Suprapubic skin (tissue), 4 donors: ENCODE measurements at regions not wholly inside any gene's neighbourhood (a gene's known extent, or its start where the extent isn't known, plus 50 kb on each side); places are given as distances from the start of the nearest gene placed in this dataset.

Experiments used
- DNase-seq, 2 donors: peaks; one replicate each; pipeline ENCODE4 v3.0.0-alpha.2; 2019; ENCODE audit warnings: low spot score in 2 of 2
- H3K27ac ChIP-seq: fragments of 200-600 bp; sonication (generic); one replicate; pipeline ENCODE4 v1.5.1; 2019
- H3K27me3 ChIP-seq: fragments of 200-600 bp; sonication (generic); one replicate; pipeline ENCODE4 v1.5.1; 2019
- H3K36me3 ChIP-seq: fragments of 200-600 bp; sonication (generic); one replicate; pipeline ENCODE4 v1.5.1; 2019
- H3K4me1 ChIP-seq: fragments of 200-600 bp; sonication (generic); one replicate; pipeline ENCODE4 v1.5.1; 2019
- H3K4me3 ChIP-seq: fragments of 200-600 bp; sonication (generic); one replicate; pipeline ENCODE4 v1.5.1; 2019; ENCODE audit warnings: mild to moderate bottlenecking
- H3K9me3 ChIP-seq: fragments of 200-600 bp; sonication (generic); one replicate; pipeline ENCODE4 v1.5.1; 2019
- CTCF ChIP-seq, 2 donors: fragments of 200-600 bp in 1 of 2; fragments of 450-650 bp in 1 of 2; sonication (generic) in 1 of 2; IDR thresholded peaks; one replicate each; pipeline ENCODE4 v1.5.1; 2016 to 2019; ENCODE audit warnings: antibody characterized with exemption in 2 of 2, mild to moderate bottlenecking in 1 of 2, moderate library complexity in 1 of 2
- EP300 ChIP-seq: sonication (generic); formaldehyde crosslinking; IDR thresholded peaks from one replicate; pipeline ENCODE4 v1.6.1; 2017; ENCODE audit warnings: antibody characterized with exemption
- POLR2A ChIP-seq, 2 donors: fragments of 450-650 bp; IDR thresholded peaks; one replicate each; pipeline ENCODE4 v1.6.1; 2017; ENCODE audit warnings: antibody characterized with exemption in 2 of 2, mild to moderate bottlenecking in 2 of 2, moderate library complexity in 2 of 2
- POLR2AphosphoS5 ChIP-seq, 3 donors: sonication (generic); formaldehyde crosslinking; IDR thresholded peaks; one replicate each; pipeline ENCODE4 v1.6.1; 2017; ENCODE audit warnings: antibody characterized with exemption in 3 of 3
- WGBS: methylation state at CpG from one replicate; pipeline ENCODE4 v1.1.5; 2018; 5-methylcytosine and 5-hydroxymethylcytosine counted together

- Histone ChIP-seq H3K27ac (no peak overlapping the region), H3K4me3 (no peak overlapping the region), H3K9me3 (no peaks in the 10 kb centered on the region), H3K27me3 (no peaks in the 10 kb centered on the region), H3K36me3 (no peaks in the 10 kb centered on the region), H3K4me1 (no peaks in the 10 kb centered on the region)
- no peak for TF ChIP-seq POLR2A (IDR thresholded peaks at IDR 0.05)
- TF ChIP-seq EP300: no peak
- TF ChIP-seq POLR2AphosphoS5 (IDR thresholded peaks at IDR 0.05): no peak
- no peak for DNase-seq
Observed at GRCh38 chr1:81563632-81564031, 237.1 kb upstream of the ADGRL2 start.

DNA sequence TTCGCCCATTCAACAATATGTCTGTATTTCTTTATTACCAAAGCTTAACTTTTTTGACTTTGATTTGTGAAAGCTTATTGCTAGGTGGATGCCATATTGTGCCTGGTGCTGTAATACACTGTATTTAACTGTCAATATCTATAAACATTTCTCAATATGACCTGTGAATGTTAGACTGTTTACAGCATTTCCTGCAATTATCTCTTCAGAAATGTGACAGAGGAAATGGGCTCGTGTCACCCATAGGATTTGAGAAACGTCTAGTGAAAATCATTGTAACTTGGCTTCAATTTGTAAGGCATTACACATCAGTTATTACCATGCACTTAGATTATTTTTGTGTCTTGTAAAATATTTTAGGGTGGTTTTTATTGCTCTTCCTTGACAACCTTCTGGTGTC, 237.8 kb upstream of the ADGRL2 start:
- Histone ChIP-seq H3K27me3 (no peaks in the 10 kb centered on the region), H3K36me3 (no peaks in the 10 kb centered on the region), H3K4me1 (no peaks in the 10 kb centered on the region), H3K4me3 (no peak overlapping the region), H3K27ac (no peak overlapping the region), H3K9me3 (no peaks in the 10 kb centered on the region)
- no peak for TF ChIP-seq EP300
- no peak for TF ChIP-seq CTCF (IDR thresholded peaks at IDR 0.05)
- TF ChIP-seq POLR2AphosphoS5 (IDR thresholded peaks at IDR 0.05): no peak
- TF ChIP-seq POLR2A (IDR thresholded peaks at IDR 0.05): no peak
- 86% methylated on average over 3 of the region's 3 CpGs for WGBS
- no peak for DNase-seq

DNA sequence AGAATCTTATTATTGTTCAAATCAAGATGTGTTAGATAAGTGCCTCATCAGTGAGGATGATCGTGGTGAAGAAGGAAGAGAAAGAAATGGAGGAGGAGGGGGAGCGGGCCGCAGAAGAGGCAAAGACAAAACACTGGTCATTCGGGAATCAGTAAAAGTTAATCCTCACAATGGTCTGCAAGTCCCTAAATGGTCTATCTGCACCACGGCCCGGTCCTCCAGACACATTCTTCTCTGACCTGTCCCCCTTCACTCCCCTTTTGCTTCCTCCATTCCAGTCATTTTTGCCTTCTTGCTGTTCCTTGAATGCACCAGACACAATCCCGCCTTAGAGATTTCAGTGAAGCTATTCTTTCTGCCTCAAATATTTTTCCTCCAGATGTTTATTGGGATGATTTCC, 240.1 kb upstream of the ADGRL2 start:
- WGBS: 90% methylated on average over 7 of the region's 7 CpGs
- no peaks in the 10 kb centered on the region for H3K9me3 ChIP-seq
- no peak overlapping the region for H3K27ac ChIP-seq
- DNase-seq: no peak
- H3K36me3 ChIP-seq: no peaks in the 10 kb centered on the region
- H3K4me1 ChIP-seq: no peaks in the 10 kb centered on the region
- TF ChIP-seq POLR2AphosphoS5 (IDR thresholded peaks at IDR 0.05): no peak
- TF ChIP-seq POLR2A (IDR thresholded peaks at IDR 0.05): no peak
- TF ChIP-seq CTCF (IDR thresholded peaks at IDR 0.05): no peak
- no peak for TF ChIP-seq EP300
- H3K4me3 ChIP-seq: no peak overlapping the region
- H3K27me3 ChIP-seq: no peaks in the 10 kb centered on the region

DNA sequence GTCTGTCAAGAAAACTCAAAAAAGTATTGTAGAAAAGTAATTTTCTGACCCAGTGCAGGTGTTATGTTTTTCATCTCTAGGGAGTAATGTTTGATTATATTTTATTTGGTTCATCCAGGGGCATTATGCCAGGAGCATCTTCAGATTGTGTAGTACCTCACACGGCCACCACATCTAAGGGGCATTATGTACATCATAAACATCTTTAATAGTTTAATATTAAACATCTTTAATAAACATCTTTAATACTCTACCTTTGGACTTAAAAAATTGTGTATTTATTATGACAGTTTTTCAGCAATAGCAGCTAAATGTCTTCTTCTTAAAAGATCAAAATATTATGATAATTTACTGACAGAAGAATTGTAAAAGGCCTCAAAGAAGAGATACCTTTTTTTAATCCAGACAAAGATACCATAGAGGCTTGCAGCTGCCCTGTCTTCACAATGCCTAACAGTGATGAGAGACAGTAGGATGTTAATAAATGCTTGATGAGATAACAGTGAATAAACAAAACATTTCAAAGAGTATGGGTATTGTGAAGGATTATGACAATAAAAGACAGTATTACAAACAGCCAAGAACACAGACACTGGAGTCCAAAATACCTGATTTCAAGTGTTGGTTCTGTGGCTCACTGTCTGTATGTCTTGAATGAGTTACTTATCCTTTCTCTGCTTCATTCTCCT, 240.9 kb upstream of the ADGRL2 start:
- H3K9me3 ChIP-seq: no peaks in the 10 kb centered on the region
- no peaks in the 10 kb centered on the region for H3K4me1 ChIP-seq
- no peak for DNase-seq
- H3K36me3 ChIP-seq: no peaks in the 10 kb centered on the region
- TF ChIP-seq CTCF (IDR thresholded peaks at IDR 0.05): peak in 1 of 2 donors; percentile 24
- TF ChIP-seq POLR2A (IDR thresholded peaks at IDR 0.05): no peak
- H3K27ac ChIP-seq: no peak overlapping the region
- no peak overlapping the region for H3K4me3 ChIP-seq
- WGBS: 46% methylated on average over 1 of the region's 1 CpG
- no peaks in the 10 kb centered on the region for H3K27me3 ChIP-seq

GRCh38 chr1:81558291-81559076, 242.2 kb upstream of the ADGRL2 start:
- WGBS: 87% methylated on average over 1 of the region's 1 CpG
- no peak for DNase-seq
- Histone ChIP-seq H3K4me1 (no peaks in the 10 kb centered on the region), H3K27me3 (no peaks in the 10 kb centered on the region), H3K4me3 (no peak overlapping the region), H3K27ac (no peak overlapping the region), H3K9me3 (no peaks in the 10 kb centered on the region), H3K36me3 (no peaks in the 10 kb centered on the region)
- TF ChIP-seq POLR2A (IDR thresholded peaks at IDR 0.05) (no peak), POLR2AphosphoS5 (IDR thresholded peaks at IDR 0.05) (no peak), CTCF (IDR thresholded peaks at IDR 0.05) (no peak)
